NOMO-1 treated with DMSO at 0.1 percent for 48 hours (cell line): ENCODE measurements at regions not wholly inside any gene's neighbourhood (a gene's known extent, or its start where the extent isn't known, plus 50 kb on each side); places are given as distances from the start of the nearest gene placed in this dataset.

ENCODE experiments used
- DNase-seq: peaks from one replicate; lab custom pipeline; 2025; ENCODE audit not compliant: unreplicated experiment; lab: John Stamatoyannopoulos, UW

- no peak for DNase-seq
These were observed 146.9 kb downstream of the TFEC start for GRCh38 chr7:115883629-115884028.

DNA sequence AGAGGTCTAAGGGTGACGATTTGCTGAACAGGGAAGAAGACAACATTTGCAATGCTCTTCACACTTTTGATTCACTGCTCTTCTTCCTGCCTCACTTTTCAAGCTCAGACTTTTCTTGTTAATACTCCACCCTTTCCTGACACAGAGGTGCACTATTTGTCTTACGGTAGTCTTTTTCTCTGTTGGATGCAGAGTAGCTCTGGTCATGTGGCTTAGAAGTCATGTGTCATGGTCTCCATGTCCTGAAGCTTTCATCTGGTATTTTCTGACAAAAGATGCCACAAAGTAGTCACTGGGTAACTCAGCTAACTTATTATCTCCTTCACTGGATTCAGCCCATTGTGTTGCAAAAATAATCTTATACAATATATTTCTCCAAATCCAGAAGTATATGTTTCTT is 149.1 kb downstream of the TFEC start:
- no peak for DNase-seq

DNA sequence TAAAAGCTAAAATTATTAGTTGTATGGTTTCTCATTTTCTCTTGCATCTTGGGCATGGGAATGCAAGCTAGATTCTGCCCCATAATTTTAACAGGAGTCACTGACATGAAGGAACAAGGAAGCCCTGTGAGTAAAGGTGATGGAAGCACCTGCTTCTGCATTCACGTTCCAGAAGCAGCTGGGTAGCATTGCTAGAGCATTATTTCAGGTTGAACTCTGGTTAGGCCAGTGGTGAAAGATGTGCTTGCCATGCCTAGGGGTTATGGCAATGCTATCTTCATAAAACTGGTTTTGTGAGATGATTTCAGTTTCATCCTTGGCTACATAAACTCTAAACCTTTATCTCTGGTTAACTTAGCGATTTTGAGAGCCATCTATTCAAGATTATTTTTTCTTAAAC is 151.4 kb downstream of the TFEC start:
- no peak for DNase-seq

- DNase-seq: no peak
These were observed 160.8 kb downstream of the TFEC start for GRCh38 chr7:115869801-115870200.

DNA sequence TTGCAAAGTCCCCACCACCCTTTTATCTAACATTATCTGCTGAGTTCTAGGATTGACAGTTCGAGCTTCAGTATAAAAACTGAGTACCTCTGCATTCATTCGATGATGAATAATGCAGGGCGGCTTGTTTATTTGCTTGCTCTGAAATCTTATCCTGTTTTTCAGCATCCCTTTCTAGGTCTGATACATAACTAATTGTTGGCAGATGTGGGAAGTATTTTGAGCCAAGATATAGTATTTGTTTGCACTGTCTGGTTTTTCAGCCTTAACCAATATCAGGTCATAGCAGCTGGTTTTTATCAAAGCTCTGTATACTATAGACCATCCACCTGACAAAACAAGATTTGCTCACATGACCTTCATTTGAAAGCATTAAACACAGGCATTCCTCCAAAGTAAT is 161.4 kb downstream of the TFEC start:
- no peak for DNase-seq

DNA sequence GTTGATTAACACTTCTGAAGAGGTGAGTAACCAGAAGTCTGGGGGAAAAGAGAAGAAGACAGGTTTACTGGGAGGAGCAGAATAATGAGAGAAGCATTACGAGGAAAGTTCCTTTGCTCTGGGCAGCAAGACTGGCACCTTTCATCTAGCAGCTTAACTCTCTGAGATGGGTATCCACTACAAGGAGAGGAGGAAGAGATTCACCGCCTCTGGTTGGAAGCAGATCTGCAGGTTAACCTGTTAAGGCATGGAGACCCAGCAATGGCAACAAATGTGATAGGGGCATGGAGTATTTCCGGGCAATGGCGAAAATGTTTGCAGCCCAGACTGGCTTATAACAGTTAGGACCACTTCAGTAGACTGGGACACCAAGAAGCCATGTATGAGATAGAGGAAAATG is 162.2 kb downstream of the TFEC start:
- DNase-seq: no peak

- peak; percentile 73 for DNase-seq
These were observed 166.5 kb downstream of the TFEC start for GRCh38 chr7:115864082-115864481.

GRCh38 chr7:115851291-115851690 is 179.3 kb downstream of the TFEC start:
- DNase-seq: no peak

DNA sequence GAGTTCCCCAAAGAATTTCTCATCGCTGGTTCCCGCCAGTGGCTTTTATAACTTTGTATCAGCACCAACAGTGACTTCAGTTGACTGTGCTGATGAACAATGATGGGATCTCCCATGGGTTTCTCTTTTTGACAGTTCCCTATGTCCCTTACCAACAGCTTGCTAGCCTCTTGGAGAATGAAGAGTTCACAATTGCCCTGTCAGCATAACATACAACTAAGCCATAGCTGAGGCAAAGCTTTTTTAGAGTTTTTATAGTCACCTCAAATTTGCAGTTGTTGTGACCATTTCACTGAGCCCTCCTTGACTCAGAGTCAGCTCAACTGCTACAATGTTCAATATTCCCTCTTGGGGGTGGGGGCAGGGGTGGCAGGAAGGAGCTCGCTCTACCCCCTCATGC is 179.8 kb downstream of the TFEC start:
- no peak for DNase-seq

- DNase-seq: no peak
These were observed 185.7 kb downstream of the TFEC start for GRCh38 chr7:115844857-115845256.

GRCh38 chr7:115840702-115841101 is 189.9 kb downstream of the TFEC start:
- DNase-seq: no peak

DNA sequence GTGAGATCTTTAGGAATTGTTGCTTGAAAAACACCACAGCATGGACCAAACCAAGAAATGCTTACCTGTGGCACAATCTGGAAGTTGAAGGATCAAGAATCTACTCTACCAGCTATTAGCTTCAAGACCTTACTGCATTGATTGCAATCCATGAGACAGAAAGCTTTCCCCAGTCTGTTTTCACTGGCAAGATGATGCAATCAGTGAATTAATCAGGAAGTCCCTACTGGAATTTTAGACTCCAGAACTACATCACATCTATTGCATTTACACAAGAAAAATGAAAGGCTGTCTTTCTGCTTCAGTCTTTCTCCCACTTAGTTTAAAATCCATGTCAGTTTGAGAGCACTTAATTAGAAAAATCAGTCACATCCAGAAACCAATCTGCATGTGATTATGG is 191.7 kb downstream of the TFEC start:
- DNase-seq: no peak

- DNase-seq: peak; percentile 29
These were observed 199.2 kb downstream of the TFEC start for GRCh38 chr7:115831371-115831770.

DNA sequence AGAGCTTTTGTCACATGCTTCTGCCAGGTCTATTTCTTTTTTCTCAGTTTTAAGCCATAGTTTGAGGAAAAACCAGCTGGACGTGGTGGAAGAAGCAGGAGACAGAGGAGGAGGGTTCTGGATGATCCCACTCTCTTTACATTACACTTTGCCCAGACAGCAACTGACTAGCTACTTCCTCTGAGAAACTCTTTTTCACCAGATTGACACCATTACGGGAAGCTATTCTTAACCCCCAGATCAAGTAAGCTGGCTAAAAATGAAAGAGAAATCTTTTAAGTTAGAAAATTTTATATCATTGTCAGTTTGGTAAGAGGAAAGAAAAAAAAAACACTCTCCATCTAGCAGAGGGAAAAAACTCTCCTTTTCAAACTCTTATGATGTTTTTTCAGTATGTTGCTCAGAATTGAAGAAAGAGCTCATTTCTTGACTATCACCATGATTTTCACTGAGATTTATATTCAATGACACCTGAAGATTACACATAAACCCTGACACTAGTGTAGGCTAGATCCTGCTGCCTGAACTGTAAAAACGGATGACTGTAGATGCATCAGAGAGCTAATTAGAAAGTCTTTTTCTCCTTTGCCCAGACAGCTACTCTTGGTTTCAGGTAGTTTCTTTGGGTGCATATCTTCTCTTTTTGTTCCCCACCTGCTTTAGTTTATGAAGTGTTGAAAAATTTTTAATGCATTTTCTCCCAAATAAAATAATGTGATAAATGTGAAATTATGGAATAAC is 203.1 kb downstream of the TFEC start:
- no peak for DNase-seq

- no peak for DNase-seq
These were observed 205.0 kb downstream of the TFEC start for GRCh38 chr7:115825456-115826115.

DNA sequence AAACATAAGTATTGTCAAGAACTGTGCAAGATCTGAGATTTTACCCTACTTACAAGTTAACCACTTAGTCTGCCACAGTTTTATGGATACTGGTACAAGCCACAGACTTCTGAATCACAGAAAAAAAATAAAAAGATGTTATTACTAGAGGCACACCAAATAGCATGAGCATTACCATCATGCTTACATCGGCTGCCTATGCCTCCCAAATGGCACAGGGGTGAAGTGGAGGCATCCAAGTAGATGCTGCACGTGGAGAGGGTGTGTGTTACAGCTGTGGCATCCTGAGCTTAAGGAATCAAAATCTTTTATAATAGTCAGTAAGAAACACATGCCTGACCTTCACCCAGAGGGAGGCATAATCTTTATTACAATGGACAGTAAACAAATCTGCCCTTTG is 207.8 kb downstream of the TFEC start:
- DNase-seq: no peak

DNA sequence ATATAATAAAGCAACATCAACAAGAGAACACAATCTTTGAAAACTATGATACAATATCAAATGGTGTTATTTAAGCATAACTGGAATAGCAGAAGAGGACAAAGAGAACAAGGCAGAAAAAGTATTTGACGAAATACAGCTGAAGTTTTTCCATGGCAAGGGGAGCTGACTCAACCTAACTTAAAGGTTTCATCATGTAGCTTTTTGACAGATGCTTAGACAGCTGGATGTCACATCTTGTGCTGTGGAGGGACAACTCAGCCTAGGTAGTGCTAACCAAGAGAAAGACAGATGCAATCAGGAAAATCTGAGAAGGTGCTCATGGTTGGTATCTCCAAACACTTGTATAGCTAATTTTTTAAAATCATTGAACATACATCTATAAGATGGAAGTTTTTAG is 208.2 kb downstream of the TFEC start:
- no peak for DNase-seq

- no peak for DNase-seq
These were observed 214.1 kb downstream of the TFEC start for GRCh38 chr7:115816318-115816974.

DNA sequence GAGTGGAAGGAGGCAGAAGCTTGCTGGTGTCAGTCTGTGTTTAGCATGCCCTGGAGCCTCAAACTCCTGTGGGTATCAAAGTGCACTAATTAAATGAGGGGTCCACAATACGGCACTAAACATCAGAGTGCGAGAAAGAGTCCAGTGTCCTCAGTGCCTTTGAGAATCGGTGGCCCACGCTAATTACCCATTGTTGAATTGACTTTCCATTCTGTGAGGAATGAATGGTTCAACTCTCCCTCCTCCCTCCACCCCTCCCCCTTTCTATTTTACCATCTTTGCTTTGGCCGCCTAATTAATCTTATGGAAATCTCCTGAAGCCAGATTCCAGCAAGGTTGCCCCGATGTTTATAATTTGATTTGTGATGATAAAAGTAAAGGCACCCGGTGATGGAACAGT is 217.8 kb downstream of the TFEC start:
- DNase-seq: no peak

DNA sequence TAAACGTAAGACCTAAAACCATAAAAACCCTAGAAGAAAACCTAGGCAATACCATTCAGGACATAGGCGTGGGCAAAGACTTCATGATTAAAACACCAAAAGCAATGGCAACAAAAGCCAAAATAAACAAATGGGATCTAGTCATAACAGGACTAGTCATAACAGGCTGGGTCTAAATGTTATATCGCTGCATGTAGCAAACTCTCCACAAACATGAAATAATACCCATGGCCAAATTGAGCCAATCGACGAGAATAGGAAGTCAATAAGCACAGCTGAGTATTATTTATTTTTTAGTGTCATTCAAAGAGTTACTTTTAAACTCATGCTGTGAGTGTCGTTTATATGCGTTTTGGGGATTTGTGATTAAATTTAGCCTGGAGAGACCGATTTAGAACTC is 225.1 kb downstream of the TFEC start:
- DNase-seq: no peak

DNA sequence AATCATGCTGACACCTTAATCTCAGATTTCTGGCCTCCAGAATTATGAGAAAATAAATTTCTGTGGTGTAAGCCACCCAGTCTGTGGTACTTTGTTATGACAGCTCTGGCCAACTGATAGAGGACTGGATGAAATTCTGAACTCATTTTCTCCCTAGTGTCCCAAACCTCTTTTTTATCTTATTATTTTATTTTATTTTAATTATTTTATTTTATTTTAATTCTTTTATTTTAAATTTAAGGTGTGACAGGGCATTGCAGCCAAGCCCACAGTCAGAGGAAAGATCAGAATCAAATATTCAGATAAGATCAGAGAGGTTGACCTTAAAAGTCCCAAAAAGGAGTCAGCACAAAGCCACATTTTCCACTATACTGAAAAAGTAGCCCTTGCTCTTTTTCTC is 228.1 kb downstream of the TFEC start:
- no peak for DNase-seq

DNA sequence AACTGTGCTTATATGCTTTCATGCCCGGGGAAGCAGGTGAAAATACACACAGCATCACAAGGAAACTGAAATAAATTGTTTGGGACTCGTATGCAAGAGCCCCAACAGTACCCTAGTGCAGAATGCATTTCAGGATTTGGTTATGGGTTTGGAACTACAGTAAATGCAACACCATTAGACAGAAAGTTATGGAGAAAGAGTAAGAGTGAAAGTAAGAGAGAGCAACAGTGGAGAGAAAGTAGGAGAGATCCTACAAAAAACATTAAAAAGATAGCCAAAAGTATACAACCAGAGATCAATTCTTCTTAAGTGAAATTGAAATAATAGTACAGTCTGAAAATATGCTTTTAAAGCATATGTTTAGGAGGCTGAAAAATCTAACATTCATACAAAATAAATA is 231.1 kb downstream of the TFEC start:
- DNase-seq: no peak
